IgD-negative memory B cell (primary cell): ENCODE measurements at regions not wholly inside any gene's neighbourhood (a gene's known extent, or its start where the extent isn't known, plus 50 kb on each side); places are given as distances from the start of the nearest gene placed in this dataset.

ENCODE experiments used
- H3K27ac Mint-ChIP-seq, 3 donors: one replicate each; pipeline ENCODE4 v1.8.0; 2020 to 2022; ENCODE audit warnings: mild to moderate bottlenecking in 3 of 3, mixed read lengths in 3 of 3, moderate library complexity in 1 of 3
- H3K27me3 Mint-ChIP-seq: one replicate; pipeline ENCODE4 v1.8.0; 2021; ENCODE audit warnings: mixed read lengths
- H3K36me3 Mint-ChIP-seq: one replicate; pipeline ENCODE4 v1.8.0; 2020; ENCODE audit warnings: mild to moderate bottlenecking, mixed read lengths
- H3K4me1 Mint-ChIP-seq, 3 donors: one replicate each; pipeline ENCODE4 v1.8.0; 2020 to 2022; ENCODE audit warnings: mixed read lengths in 3 of 3, mild to moderate bottlenecking in 1 of 3
- H3K4me3 Mint-ChIP-seq, 4 donors: one replicate each; pipeline ENCODE4 v1.8.0; 2020 to 2022; ENCODE audit warnings: mild to moderate bottlenecking in 4 of 4, mixed read lengths in 4 of 4, moderate library complexity in 3 of 4
- H3K9me3 Mint-ChIP-seq, 3 donors: one replicate each; pipeline ENCODE4 v1.8.0; 2020 to 2021; ENCODE audit warnings: mixed read lengths in 3 of 3, mild to moderate bottlenecking in 1 of 3

GRCh38 chr2:9764153-9764778 is 79.0 kb upstream of the TAF1B start:
- no peaks in the 10 kb centered on the region for H3K9me3 Mint-ChIP-seq
- no peaks in the 10 kb centered on the region for H3K36me3 Mint-ChIP-seq
- no peak overlapping the region for H3K27ac Mint-ChIP-seq
- peaks cover 22 to 31% (median 25%) of the 10 kb centered on the region in 3 donors for H3K4me1 Mint-ChIP-seq
- peaks cover 18% of the 10 kb centered on the region for H3K27me3 Mint-ChIP-seq
- H3K4me3 Mint-ChIP-seq: no peak overlapping the region

- Mint-ChIP-seq H3K27ac (no peak overlapping the region), H3K36me3 (no peaks in the 10 kb centered on the region), H3K4me1 (peaks cover 20 to 27% (median 25%) of the 10 kb centered on the region in 3 donors)
These were observed 77.4 kb upstream of the TAF1B start for GRCh38 chr2:9765611-9766531.

GRCh38 chr2:9767656-9768281 is 75.5 kb upstream of the TAF1B start:
- no peaks in the 10 kb centered on the region for H3K9me3 Mint-ChIP-seq
- H3K4me1 Mint-ChIP-seq: peaks cover 16 to 25% (median 23%) of the 10 kb centered on the region in 3 donors
- peak overlapping the region in 3 of 4 donors; percentile 16 to 83 (median 45) for H3K4me3 Mint-ChIP-seq
- H3K27ac Mint-ChIP-seq: peak overlapping the region in 1 of 3 donors; percentile 2
- peaks cover 31% of the 10 kb centered on the region for H3K27me3 Mint-ChIP-seq
- no peaks in the 10 kb centered on the region for H3K36me3 Mint-ChIP-seq

More at GRCh38 chr2:9765611-9766531, 77.4 kb upstream of the TAF1B start:
- Mint-ChIP-seq H3K9me3 (no peaks in the 10 kb centered on the region), H3K27me3 (peaks cover 27% of the 10 kb centered on the region), H3K4me3 (no peak overlapping the region)

GRCh38 chr2:9768388-9768787 is 74.9 kb upstream of the TAF1B start:
- Mint-ChIP-seq H3K9me3 (no peaks in the 10 kb centered on the region), H3K27me3 (peaks cover 29% of the 10 kb centered on the region), H3K36me3 (no peaks in the 10 kb centered on the region), H3K4me3 (peak overlapping the region in 2 of 4 donors; percentile 45 to 83), H3K27ac (peak overlapping the region in 1 of 3 donors; percentile 2), H3K4me1 (peaks cover 16 to 25% (median 23%) of the 10 kb centered on the region in 3 donors)

- Mint-ChIP-seq H3K27me3 (peaks cover 26% of the 10 kb centered on the region), H3K36me3 (no peaks in the 10 kb centered on the region), H3K9me3 (no peaks in the 10 kb centered on the region), H3K4me3 (peak overlapping the region in 2 of 4 donors; percentile 33 to 77), H3K4me1 (peaks cover 11 to 17% (median 15%) of the 10 kb centered on the region in 3 donors), H3K27ac (no peak overlapping the region)
These were observed 73.9 kb upstream of the TAF1B start for GRCh38 chr2:9769171-9770005.

- H3K36me3 Mint-ChIP-seq: no peaks in the 10 kb centered on the region
- H3K9me3 Mint-ChIP-seq: no peaks in the 10 kb centered on the region
- H3K27ac Mint-ChIP-seq: no peak overlapping the region
- H3K4me3 Mint-ChIP-seq: no peak overlapping the region
- H3K27me3 Mint-ChIP-seq: peaks cover 25% of the 10 kb centered on the region
- H3K4me1 Mint-ChIP-seq: peaks cover 10 to 14% (median 11%) of the 10 kb centered on the region in 3 donors
These were observed 73.3 kb upstream of the TAF1B start for GRCh38 chr2:9770006-9770307.

- Mint-ChIP-seq H3K4me1 (peaks cover 6 to 14% (median 9%) of the 10 kb centered on the region in 3 donors), H3K27ac (no peak overlapping the region), H3K36me3 (no peaks in the 10 kb centered on the region), H3K9me3 (no peaks in the 10 kb centered on the region), H3K4me3 (no peak overlapping the region), H3K27me3 (peaks cover 22% of the 10 kb centered on the region)
These were observed 72.8 kb upstream of the TAF1B start for GRCh38 chr2:9770308-9771100.

GRCh38 chr2:9771101-9771449 is 72.2 kb upstream of the TAF1B start:
- Mint-ChIP-seq H3K36me3 (no peaks in the 10 kb centered on the region), H3K9me3 (no peaks in the 10 kb centered on the region), H3K4me3 (no peak overlapping the region), H3K27me3 (peaks cover 22% of the 10 kb centered on the region), H3K27ac (no peak overlapping the region), H3K4me1 (peaks cover 6 to 14% (median 9%) of the 10 kb centered on the region in 3 donors)

GRCh38 chr2:9771481-9772017 is 71.7 kb upstream of the TAF1B start:
- no peak overlapping the region for H3K27ac Mint-ChIP-seq
- no peak overlapping the region for H3K4me3 Mint-ChIP-seq
- peaks cover 6 to 14% (median 11%) of the 10 kb centered on the region in 3 donors for H3K4me1 Mint-ChIP-seq
- H3K9me3 Mint-ChIP-seq: no peaks in the 10 kb centered on the region
- no peaks in the 10 kb centered on the region for H3K36me3 Mint-ChIP-seq
- peaks cover 22% of the 10 kb centered on the region for H3K27me3 Mint-ChIP-seq

- H3K9me3 Mint-ChIP-seq: no peaks in the 10 kb centered on the region
- H3K4me3 Mint-ChIP-seq: no peak overlapping the region
- H3K4me1 Mint-ChIP-seq: peaks cover 6 to 14% (median 11%) of the 10 kb centered on the region in 3 donors
- peaks cover 22% of the 10 kb centered on the region for H3K27me3 Mint-ChIP-seq
- no peaks in the 10 kb centered on the region for H3K36me3 Mint-ChIP-seq
- H3K27ac Mint-ChIP-seq: no peak overlapping the region
These were observed 71.0 kb upstream of the TAF1B start for GRCh38 chr2:9772035-9772998.

GRCh38 chr2:9772999-9773902 is 70.0 kb upstream of the TAF1B start:
- Mint-ChIP-seq H3K9me3 (peaks cover 0 to 1% (median 0%) of the 10 kb centered on the region in 3 donors), H3K27ac (no peak overlapping the region), H3K4me3 (no peak overlapping the region), H3K4me1 (peaks cover 0 to 9% (median 8%) of the 10 kb centered on the region in 3 donors), H3K27me3 (peaks cover 17% of the 10 kb centered on the region), H3K36me3 (no peaks in the 10 kb centered on the region)

GRCh38 chr2:9773903-9774239 is 69.4 kb upstream of the TAF1B start:
- no peak overlapping the region for H3K4me3 Mint-ChIP-seq
- H3K27ac Mint-ChIP-seq: no peak overlapping the region

More at GRCh38 chr2:9773903-9774239, 69.4 kb upstream of the TAF1B start:
- Mint-ChIP-seq H3K36me3 (no peaks in the 10 kb centered on the region), H3K4me1 (peaks cover 3 to 9% (median 6%) of the 10 kb centered on the region in 3 donors), H3K9me3 (peaks cover 0 to 1% (median 0%) of the 10 kb centered on the region in 3 donors), H3K27me3 (peaks cover 14% of the 10 kb centered on the region)
